ENCODE measurements at regions not wholly inside any gene's neighbourhood (a gene's known extent, or its start where the extent isn't known, plus 50 kb on each side); places are given as distances from the start of the nearest gene placed in this dataset.

DNA sequence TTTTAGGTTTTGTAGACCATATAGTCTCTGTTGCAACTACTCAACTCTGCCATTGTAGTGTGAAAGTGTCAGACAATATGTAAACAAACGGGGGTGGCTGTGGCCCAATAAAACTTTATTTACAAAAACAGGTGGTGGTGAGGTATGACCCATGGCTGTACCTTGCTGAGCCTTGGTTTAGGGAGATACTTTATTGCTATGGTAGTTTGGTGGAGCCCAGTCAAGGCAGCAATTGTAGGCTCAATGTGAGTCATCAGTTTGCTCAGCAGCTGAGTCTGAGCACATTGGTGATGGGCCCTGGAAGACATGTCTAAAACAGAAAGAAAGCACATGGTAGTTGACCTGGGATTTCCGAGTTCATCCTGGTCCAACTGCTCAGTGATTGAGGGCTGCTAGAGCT lies 242.5 kb downstream of the REEP3 start:
- CTCF ChIA-PET, result no interaction called here
- Mint-ChIP-seq H3K9me3 (ENCODE audit: low read depth, unreplicated experiment) (no peaks in the 10 kb centered on the region), H3K36me3 (ENCODE audit: insufficient read depth, unreplicated experiment) (no peaks in the 10 kb centered on the region), H3K4me3 (ENCODE audit: low read depth, unreplicated experiment) (no peak overlapping the region), H3K27ac (ENCODE audit: unreplicated experiment) (no peak overlapping the region), H3K27me3 (ENCODE audit: unreplicated experiment) (peaks cover 27% of the 10 kb centered on the region), H3K4me1 (ENCODE audit: low read depth, unreplicated experiment) (peaks cover 8% of the 10 kb centered on the region)
- intact Hi-C loops (cut with micrococcal nuclease; ENCODE audit: unreplicated experiment), result no loop called here
- TF ChIP-seq CTCF (IDR thresholded peaks at IDR 0.05; ENCODE audit: unreplicated experiment), result no peak
- no peak for DNase-seq
- no TSS peak for BruUV-seq (replicated peaks)

DNA sequence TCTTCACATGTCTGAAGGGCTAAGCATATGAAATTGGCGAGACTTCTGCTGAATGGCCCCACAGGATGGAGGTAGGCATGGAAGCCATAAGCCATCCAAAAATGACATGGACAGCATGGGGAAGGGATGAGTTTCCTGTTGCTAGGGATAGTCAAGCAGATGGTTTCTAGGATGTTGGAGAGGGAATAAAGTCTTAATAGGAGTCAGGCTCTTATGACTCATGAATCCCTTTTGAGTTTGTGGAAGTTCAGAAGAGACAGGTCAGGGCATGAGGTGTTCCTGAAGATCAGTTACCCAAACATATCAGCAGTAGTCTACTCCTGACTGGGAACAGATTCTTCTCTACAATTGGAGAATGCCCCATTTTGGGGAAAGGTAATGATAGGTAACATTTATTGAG lies 243.9 kb downstream of the REEP3 start:
- H3K9me3 Mint-ChIP-seq (ENCODE audit: low read depth, unreplicated experiment), result no peaks in the 10 kb centered on the region
- CTCF ChIA-PET, result interaction anchor here (0.6 to 1.2 kb wide), 2 partner anchors 45 to 450 kb away, joined by 3 read pairs; no protein-coding TSS in a partner anchor
- no peak for DNase-seq
- H3K27ac Mint-ChIP-seq (ENCODE audit: unreplicated experiment), result no peak overlapping the region
- H3K27me3 Mint-ChIP-seq (ENCODE audit: unreplicated experiment), result peaks cover 14% of the 10 kb centered on the region
- H3K36me3 Mint-ChIP-seq (ENCODE audit: insufficient read depth, unreplicated experiment), result no peaks in the 10 kb centered on the region
- no TSS peak for BruUV-seq (replicated peaks)
- H3K4me1 Mint-ChIP-seq (ENCODE audit: low read depth, unreplicated experiment), result peaks cover 8% of the 10 kb centered on the region
- no peak for TF ChIP-seq CTCF (IDR thresholded peaks at IDR 0.05; ENCODE audit: unreplicated experiment)
- intact Hi-C loops (cut with micrococcal nuclease; ENCODE audit: unreplicated experiment), result no loop called here
- no peak overlapping the region for H3K4me3 Mint-ChIP-seq (ENCODE audit: low read depth, unreplicated experiment)

- Mint-ChIP-seq H3K36me3 (ENCODE audit: insufficient read depth, unreplicated experiment) (no peaks in the 10 kb centered on the region), H3K9me3 (ENCODE audit: low read depth, unreplicated experiment) (no peaks in the 10 kb centered on the region)
Measured at GRCh38 chr10:63766745-63767137, 245.5 kb downstream of the REEP3 start.

GRCh38 chr10:63767138-63767801 lies 246.1 kb downstream of the REEP3 start:
- no peak overlapping the region for H3K4me3 Mint-ChIP-seq (ENCODE audit: low read depth, unreplicated experiment)
- TF ChIP-seq CTCF (IDR thresholded peaks at IDR 0.05; ENCODE audit: unreplicated experiment), result peak; percentile 60
- no peaks in the 10 kb centered on the region for H3K36me3 Mint-ChIP-seq (ENCODE audit: insufficient read depth, unreplicated experiment)
- intact Hi-C loops (cut with micrococcal nuclease; ENCODE audit: unreplicated experiment), result loop anchor here (1.0 kb wide), 2 partner anchors 47 to 600 kb away; no protein-coding TSS in a partner anchor
- no TSS peak for BruUV-seq (replicated peaks)
- peaks cover 8% of the 10 kb centered on the region for H3K4me1 Mint-ChIP-seq (ENCODE audit: low read depth, unreplicated experiment)
- H3K27ac Mint-ChIP-seq (ENCODE audit: unreplicated experiment), result no peak overlapping the region
- H3K27me3 Mint-ChIP-seq (ENCODE audit: unreplicated experiment), result no peaks in the 10 kb centered on the region
- CTCF ChIA-PET, result interaction anchor here (0.5 to 2.0 kb wide), 6 partner anchors 47 to 639 kb away, joined by 3 to 15 read pairs (median 5); no protein-coding TSS in a partner anchor
- DNase-seq, result no peak
- no peaks in the 10 kb centered on the region for H3K9me3 Mint-ChIP-seq (ENCODE audit: low read depth, unreplicated experiment)

More at GRCh38 chr10:63766745-63767137, 245.5 kb downstream of the REEP3 start:
- TF ChIP-seq CTCF (IDR thresholded peaks at IDR 0.05; ENCODE audit: unreplicated experiment), result no peak
- intact Hi-C loops (cut with micrococcal nuclease; ENCODE audit: unreplicated experiment), result loop anchor here (1.0 kb wide), 2 partner anchors 46 to 599 kb away; no protein-coding TSS in a partner anchor
- peaks cover 8% of the 10 kb centered on the region for H3K4me1 Mint-ChIP-seq (ENCODE audit: low read depth, unreplicated experiment)
- H3K4me3 Mint-ChIP-seq (ENCODE audit: low read depth, unreplicated experiment), result no peak overlapping the region
- no peaks in the 10 kb centered on the region for H3K27me3 Mint-ChIP-seq (ENCODE audit: unreplicated experiment)
- H3K27ac Mint-ChIP-seq (ENCODE audit: unreplicated experiment), result no peak overlapping the region
- CTCF ChIA-PET, result interaction anchor here (0.9 to 2.0 kb wide), 3 partner anchors 46 to 609 kb away, joined by 3 to 15 read pairs (median 6); no protein-coding TSS in a partner anchor
- DNase-seq, result no peak
- no TSS peak for BruUV-seq (replicated peaks)
